HEK293 (cell line): ENCODE measurements at regions not wholly inside any gene's neighbourhood (a gene's known extent, or its start where the extent isn't known, plus 50 kb on each side); places are given as distances from the start of the nearest gene placed in this dataset.

Experiments
- CTCF ChIP-seq: fragments of 450-650 bp; formaldehyde crosslinking; IDR thresholded peaks from 2 replicates; pipeline ENCODE4 v1.5.1; 2016; ENCODE audit warnings: missing biosample characterization, missing genetic modification characterization
- ZNF350 ChIP-seq: fragments of 450-650 bp; formaldehyde crosslinking; IDR thresholded peaks from 2 replicates; pipeline ENCODE4 v1.5.0; 2017; ENCODE audit warnings: missing biosample characterization, mild to moderate bottlenecking, missing genetic modification characterization

- TF ChIP-seq CTCF (no peak), ZNF350 (tag by site-specific recombination) (no peak)
These were observed 324.5 kb upstream of the GBE1 start for GRCh38 chr3:82085851-82086475.
